KOPT-K1 (cell line): ENCODE measurements at regions not wholly inside any gene's neighbourhood (a gene's known extent, or its start where the extent isn't known, plus 50 kb on each side); places are given as distances from the start of the nearest gene placed in this dataset.

Source experiments
- H3K27ac ChIP-seq: fragments of 200-600 bp; sonication (generic); 2 replicates; pipeline ENCODE4 v1.5.1; 2016; ENCODE audit warnings: antibody characterized with exemption, mild to moderate bottlenecking, low read depth, low read length; ENCODE audit not compliant: poor library complexity, severe bottlenecking
- H3K36me3 ChIP-seq: fragments of 200-600 bp; sonication (generic); 2 replicates; pipeline ENCODE4 v1.5.1; 2017; ENCODE audit warnings: antibody characterized with exemption, mild to moderate bottlenecking, low read length, moderate library complexity; ENCODE audit not compliant: insufficient read depth
- H3K9me3 ChIP-seq: fragments of 200-600 bp; sonication (generic); 2 replicates; pipeline ENCODE4 v1.5.1; 2017; ENCODE audit warnings: antibody characterized with exemption, low read length, mild to moderate bottlenecking; ENCODE audit not compliant: insufficient read depth, poor library complexity, severe bottlenecking

DNA sequence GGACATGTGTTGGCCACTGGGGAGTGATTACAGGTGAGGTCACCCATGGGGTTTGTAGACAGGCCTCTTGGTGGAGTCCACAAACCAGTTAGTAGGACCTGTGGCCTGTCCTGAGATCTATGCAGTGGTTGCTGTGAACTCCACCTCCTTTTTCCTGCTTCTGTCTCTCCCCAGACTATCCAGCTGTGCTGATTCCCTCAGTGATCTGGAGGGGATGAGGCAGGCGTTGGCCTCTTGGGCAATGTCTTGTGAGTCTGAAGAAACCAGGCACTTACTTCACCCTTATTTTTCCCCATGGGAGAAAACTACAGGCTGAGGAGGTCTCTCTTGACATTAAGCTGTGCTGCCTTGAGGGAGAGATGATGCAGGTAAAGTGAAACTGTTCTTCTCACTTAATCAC is 257.2 kb upstream of the PRICKLE1 start:
- Histone ChIP-seq H3K27ac (no peak overlapping the region), H3K9me3 (no peaks in the 10 kb centered on the region), H3K36me3 (no peaks in the 10 kb centered on the region)

DNA sequence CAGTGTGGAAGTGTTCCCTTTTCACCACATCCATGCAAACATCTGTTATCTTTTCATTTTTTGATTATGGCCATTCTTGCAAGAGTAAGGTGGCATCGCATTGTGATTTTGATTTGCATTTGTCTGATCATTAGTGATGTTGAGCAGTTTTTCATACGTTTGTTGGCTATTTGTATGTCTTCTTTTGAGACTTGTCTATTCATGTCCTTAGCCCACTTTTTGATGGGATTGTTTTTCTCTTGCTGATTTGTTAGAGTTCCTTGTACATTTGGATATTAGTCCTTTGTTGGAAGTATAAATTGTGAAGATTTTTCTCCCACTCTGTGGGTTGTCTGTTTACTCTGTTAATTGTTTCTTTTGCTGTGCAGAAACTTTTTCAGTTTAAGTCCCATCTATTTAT is 244.5 kb upstream of the PRICKLE1 start:
- Histone ChIP-seq H3K27ac (no peak overlapping the region), H3K36me3 (no peaks in the 10 kb centered on the region), H3K9me3 (no peaks in the 10 kb centered on the region)

DNA sequence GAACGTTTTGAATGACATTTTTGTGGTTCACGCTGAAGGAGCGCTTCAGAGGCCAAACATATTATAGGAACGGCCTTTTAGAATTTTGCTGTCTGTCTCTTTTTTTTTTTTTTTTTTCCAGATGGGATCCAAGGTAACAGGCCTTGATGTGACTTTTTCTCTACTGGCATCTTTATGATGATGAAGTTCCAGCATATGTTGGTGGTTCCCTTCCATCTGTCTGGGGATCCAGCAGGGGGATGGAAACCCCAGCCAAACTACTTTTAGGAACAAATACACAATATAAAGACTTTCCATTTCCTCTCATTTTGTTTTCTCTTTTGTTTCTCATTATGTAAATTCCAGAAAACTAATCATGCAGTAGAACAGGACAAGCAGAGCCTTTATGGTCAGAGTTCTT is 239.3 kb upstream of the PRICKLE1 start:
- Histone ChIP-seq H3K9me3 (no peaks in the 10 kb centered on the region), H3K27ac (no peak overlapping the region), H3K36me3 (no peaks in the 10 kb centered on the region)

DNA sequence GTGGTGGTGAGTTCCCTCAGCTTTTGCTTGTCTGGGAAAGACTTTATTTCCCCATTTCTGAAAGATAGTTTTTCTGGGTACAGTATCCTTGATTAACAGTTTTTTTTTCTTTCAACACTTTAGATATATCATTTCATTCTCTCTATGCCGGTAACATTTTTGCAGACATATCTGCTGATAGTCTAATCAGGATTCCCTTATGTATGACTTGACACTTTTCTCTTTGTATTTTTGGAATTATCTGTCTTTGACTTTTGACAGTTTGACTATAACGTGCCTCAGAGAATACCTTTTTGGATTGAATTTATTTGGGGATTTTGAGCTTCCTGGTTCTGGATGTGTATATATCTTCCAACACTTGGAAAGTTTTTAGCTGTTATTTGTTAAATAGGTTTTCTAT is 234.8 kb upstream of the PRICKLE1 start:
- Histone ChIP-seq H3K27ac (no peak overlapping the region), H3K36me3 (no peaks in the 10 kb centered on the region), H3K9me3 (no peaks in the 10 kb centered on the region)

GRCh38 chr12:42823679-42824078 is 234.1 kb upstream of the PRICKLE1 start:
- Histone ChIP-seq H3K9me3 (no peaks in the 10 kb centered on the region), H3K36me3 (no peaks in the 10 kb centered on the region), H3K27ac (no peak overlapping the region)

- H3K36me3 ChIP-seq = no peaks in the 10 kb centered on the region
- no peak overlapping the region for H3K27ac ChIP-seq
- H3K9me3 ChIP-seq = no peaks in the 10 kb centered on the region
Measured at GRCh38 chr12:42819846-42820245, 230.3 kb upstream of the PRICKLE1 start.

DNA sequence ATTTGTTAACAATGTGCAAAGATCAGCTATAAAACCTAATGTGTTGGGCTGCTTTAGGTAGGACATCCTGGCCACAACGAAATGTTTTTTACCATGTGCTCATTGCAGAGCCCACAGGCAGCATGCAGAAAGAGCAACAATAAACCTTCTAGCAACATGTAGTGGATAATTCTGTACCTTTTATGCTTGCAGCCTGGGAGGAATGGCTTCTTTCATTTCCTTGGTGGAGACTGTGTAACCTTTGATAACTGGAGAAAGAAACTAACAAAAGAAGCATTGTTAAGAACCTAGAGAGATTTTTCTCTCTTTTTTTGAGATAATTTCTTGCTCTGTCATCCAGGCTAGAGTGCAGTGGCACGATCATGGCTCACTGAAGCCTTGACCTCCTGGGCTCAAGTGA is 225.5 kb upstream of the PRICKLE1 start:
- no peaks in the 10 kb centered on the region for H3K9me3 ChIP-seq
- no peak overlapping the region for H3K27ac ChIP-seq
- H3K36me3 ChIP-seq = no peaks in the 10 kb centered on the region

- Histone ChIP-seq H3K27ac (no peak overlapping the region), H3K9me3 (no peaks in the 10 kb centered on the region), H3K36me3 (no peaks in the 10 kb centered on the region)
Measured at GRCh38 chr12:42812871-42813270, 223.3 kb upstream of the PRICKLE1 start.

DNA sequence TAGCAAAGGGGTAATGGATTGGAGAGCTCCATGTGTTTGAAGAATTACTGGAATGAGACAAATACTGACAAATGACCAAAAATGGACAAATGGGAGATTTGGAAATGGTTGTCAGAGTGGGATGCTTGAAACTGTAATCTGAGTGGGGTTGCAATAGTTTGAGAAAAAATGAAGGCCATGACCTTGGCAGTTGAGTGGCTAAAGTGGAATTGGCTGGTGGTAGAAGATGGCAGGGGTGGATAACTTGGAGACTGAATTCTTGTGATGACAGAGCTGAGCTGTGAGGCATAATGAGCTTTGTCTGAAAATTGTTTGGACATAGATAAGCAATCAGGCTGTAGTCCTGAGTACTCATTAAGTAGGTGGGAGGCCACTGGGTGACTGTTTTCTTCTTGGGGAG is 222.5 kb upstream of the PRICKLE1 start:
- Histone ChIP-seq H3K27ac (no peak overlapping the region), H3K9me3 (no peaks in the 10 kb centered on the region), H3K36me3 (no peaks in the 10 kb centered on the region)

GRCh38 chr12:42810006-42810405 is 220.5 kb upstream of the PRICKLE1 start:
- Histone ChIP-seq H3K9me3 (no peaks in the 10 kb centered on the region), H3K27ac (no peak overlapping the region), H3K36me3 (no peaks in the 10 kb centered on the region)

- Histone ChIP-seq H3K9me3 (no peaks in the 10 kb centered on the region), H3K27ac (no peak overlapping the region), H3K36me3 (no peaks in the 10 kb centered on the region)
Measured at GRCh38 chr12:42809226-42809625, 219.7 kb upstream of the PRICKLE1 start.

DNA sequence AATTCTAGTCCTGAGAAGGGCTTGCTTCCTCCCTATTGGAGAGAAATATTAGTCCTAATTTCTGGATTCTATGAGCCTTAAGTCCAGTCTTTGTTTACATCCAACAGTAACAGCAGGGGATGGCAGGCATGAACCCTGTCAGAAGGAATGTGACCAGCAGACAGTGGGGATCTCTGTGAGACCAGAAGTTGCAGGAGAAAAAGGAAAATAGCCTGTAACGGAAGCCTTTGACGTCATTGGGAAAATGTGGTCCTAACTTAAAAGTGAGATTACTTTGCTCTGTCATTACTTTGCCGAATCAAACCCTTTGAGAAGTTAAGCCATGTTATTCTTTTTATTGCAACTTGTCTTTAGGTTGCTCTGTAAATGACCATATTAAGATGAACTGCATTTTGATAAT is 218.2 kb upstream of the PRICKLE1 start:
- H3K36me3 ChIP-seq = no peaks in the 10 kb centered on the region
- no peak overlapping the region for H3K27ac ChIP-seq
- no peaks in the 10 kb centered on the region for H3K9me3 ChIP-seq

- no peak overlapping the region for H3K27ac ChIP-seq
- H3K9me3 ChIP-seq = no peaks in the 10 kb centered on the region
- H3K36me3 ChIP-seq = no peaks in the 10 kb centered on the region
Measured at GRCh38 chr12:42807251-42807650, 217.7 kb upstream of the PRICKLE1 start.

DNA sequence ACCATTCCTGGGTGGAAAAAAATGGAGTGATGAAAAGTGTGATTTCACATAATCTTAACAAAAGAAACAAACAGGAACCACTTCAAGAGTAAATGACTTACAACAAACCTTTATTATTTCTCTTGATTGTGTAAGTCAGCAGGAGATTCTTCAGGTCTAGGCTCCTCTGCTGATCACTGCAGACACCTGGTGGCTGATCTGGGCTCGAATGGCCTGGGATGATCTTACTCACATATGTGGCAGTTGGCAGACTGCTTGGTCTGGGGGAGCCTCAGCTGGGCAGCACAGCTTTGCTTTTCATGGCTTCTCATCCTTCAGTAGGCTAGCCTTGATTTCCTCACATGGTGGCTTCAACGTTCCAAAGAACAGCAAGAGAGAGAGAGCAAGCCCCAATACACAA is 215.4 kb upstream of the PRICKLE1 start:
- H3K36me3 ChIP-seq = no peaks in the 10 kb centered on the region
- no peak overlapping the region for H3K27ac ChIP-seq
- H3K9me3 ChIP-seq = no peaks in the 10 kb centered on the region

GRCh38 chr12:42802785-42803189 is 213.2 kb upstream of the PRICKLE1 start:
- Histone ChIP-seq H3K9me3 (no peaks in the 10 kb centered on the region), H3K36me3 (no peaks in the 10 kb centered on the region), H3K27ac (no peak overlapping the region)

DNA sequence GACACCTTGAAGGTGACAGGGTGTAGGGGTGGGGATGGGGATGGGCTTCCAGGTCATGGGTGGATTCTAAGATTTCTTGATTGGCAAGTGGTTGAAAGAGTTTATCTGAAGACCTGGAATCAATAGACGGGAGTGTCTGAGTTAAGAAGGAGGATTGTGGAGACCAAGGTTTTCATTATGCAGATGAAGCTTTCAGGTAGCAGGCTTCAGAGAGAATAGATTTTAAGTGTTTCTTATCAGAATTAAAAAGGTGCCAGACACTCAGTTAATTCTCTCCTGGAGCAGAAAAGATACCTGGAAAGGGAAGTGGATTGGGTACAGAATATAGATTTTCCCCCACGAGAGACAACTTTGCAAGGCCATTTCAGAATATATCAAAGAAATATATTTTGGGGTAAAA is 211.7 kb upstream of the PRICKLE1 start:
- no peak overlapping the region for H3K27ac ChIP-seq
- no peaks in the 10 kb centered on the region for H3K36me3 ChIP-seq
- H3K9me3 ChIP-seq = no peaks in the 10 kb centered on the region

GRCh38 chr12:42799966-42800365 is 210.4 kb upstream of the PRICKLE1 start:
- H3K27ac ChIP-seq = no peak overlapping the region
- no peaks in the 10 kb centered on the region for H3K36me3 ChIP-seq
- H3K9me3 ChIP-seq = no peaks in the 10 kb centered on the region
